ENCODE measurements at regions not wholly inside any gene's neighbourhood (a gene's known extent, or its start where the extent isn't known, plus 50 kb on each side); places are given as distances from the start of the nearest gene placed in this dataset.
"Not testable (repeated sequence)": the region's sequence is repeated elsewhere in the genome, so short reads cannot be mapped to it uniquely, and the experiment has no call there.

DNA sequence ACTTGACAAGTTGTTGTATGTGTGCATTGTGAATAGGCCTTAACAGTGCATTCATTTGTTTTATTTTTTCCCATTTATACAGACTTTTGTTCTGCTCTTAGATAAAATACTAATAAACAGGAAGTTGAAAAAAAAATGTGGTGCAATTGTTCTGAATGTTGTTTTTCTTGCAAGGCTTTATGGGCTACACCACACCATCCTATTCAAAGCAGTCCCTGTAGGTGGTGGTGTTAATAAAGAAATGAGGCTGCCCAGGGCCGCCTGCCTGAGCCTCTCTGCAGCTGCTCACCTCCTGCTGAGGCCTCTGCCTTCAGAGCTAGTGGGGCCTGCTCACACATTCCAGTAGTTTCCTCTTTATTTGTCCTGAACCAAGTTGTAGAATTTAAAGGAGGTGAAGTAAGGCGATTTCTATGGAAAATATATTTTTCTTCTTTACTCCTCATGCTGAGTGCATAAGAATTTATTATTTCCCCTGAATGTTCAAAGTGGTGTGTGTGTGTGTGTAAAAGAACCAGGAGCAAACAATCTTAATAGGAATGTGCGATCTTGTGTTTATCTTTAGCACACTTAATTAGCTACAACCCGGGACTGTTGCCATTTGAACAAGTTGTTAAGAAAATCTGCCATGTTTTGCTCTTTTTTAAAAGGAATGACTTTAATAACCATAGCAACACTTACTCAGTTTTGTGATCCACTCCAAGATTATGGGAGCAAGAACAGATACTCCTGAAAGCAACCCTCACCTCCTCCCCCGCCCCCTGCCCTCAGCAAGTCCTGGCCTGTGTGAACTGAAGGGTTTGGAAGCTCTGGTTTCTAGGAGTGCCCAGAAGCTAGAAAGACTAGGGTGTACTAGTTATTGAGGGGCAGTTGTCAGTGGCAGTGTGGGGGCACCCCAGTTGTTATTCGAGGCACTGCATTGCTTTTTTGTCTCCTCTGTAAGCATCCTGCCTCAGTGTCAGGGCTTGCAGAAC is 251.6 kb upstream of the PLGLB2 start:
- DNase-seq, result not testable (repeated sequence)

GRCh38 chr2:87497135-87497534 is 250.8 kb upstream of the PLGLB2 start:
- DNase-seq, result not testable (repeated sequence)

DNA sequence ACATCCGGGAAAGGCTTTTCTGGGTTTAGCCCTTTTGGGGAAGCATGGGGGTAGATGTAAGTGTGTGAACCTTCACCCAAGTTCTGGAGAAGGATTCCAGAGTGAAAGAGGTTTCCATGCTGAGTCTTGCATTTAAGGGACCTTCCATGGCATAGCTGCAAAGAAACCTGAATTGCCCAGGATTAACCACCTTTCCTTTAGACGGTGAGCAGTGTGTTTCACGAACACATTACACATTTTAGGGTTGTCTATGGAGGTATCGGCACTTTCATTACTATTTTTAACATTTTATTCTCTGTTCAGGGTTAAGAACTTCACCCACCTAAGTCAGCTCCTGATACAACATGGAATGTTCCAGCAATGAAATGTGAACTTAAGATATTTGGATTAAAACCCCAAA is 250.2 kb upstream of the PLGLB2 start:
- DNase-seq, result not testable (repeated sequence)

GRCh38 chr2:87498169-87498853 is 249.6 kb upstream of the PLGLB2 start:
- DNase-seq, result not testable (repeated sequence)

DNA sequence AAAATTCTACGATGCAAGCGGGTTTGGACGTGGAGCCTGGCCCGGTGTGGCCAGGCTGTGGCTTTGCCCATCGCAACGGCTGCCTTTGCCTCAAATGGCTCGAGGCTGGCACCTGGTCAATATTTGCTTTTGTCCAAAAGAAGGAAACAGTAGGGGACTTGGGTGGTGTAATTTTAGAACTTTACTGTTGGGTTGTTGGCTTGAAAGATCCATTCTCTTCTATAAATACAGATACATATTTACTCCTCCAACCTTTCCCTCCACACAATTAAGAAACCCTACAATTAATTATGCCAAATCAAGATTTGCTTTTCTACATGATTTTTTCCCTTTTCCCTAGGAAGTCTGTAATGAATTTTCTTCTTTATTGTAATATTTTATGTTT is 249.0 kb upstream of the PLGLB2 start:
- DNase-seq, result not testable (repeated sequence)

DNA sequence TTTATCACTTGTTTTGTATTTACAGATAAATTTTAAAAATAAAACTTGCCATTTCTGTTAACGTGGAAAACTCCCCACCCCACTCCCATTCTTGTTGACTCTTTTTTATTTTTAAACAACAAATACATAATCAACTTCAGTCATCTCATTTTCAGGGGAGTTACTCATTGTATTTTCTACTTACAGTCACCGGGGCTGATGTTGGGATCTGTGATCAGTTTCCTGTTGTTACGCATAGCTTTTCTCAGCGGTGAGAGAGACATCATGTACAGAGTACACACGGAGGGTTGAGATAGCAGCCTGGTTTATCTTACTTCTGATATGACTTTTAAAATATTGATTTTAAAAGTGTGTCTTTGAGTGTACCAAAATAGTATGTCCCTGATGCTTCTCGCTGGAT is 248.0 kb upstream of the PLGLB2 start:
- not testable (repeated sequence) for DNase-seq

- not testable (repeated sequence) for DNase-seq
These were observed 247.5 kb upstream of the PLGLB2 start for GRCh38 chr2:87500421-87500820.

DNA sequence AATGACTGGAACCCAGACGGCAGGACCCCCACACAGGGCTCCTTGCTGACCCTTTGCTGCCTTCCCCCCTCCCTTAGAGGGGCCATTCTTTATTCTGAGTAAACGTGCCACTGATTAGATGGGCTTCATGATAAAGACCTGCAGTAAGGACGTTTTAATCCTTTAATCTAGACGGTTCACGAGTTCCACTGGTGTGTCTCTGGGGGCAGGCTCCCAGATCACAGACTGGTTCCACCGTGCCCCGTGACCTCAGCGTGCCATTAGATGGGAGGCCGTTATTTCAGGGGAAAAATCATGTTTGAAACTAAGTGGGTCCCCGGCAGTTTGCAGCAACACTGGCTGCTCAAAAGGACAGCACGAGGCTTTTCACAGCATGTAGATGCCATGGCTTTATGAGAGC is 246.9 kb upstream of the PLGLB2 start:
- DNase-seq, result not testable (repeated sequence)

- DNase-seq, result not testable (repeated sequence)
These were observed 244.9 kb upstream of the PLGLB2 start for GRCh38 chr2:87502948-87503347.

GRCh38 chr2:87505239-87505638 is 242.6 kb upstream of the PLGLB2 start:
- DNase-seq, result not testable (repeated sequence)

GRCh38 chr2:87505909-87506308 is 242.0 kb upstream of the PLGLB2 start:
- not testable (repeated sequence) for DNase-seq

- DNase-seq, result not testable (repeated sequence)
These were observed 240.2 kb upstream of the PLGLB2 start for GRCh38 chr2:87507378-87508348.

- DNase-seq, result not testable (repeated sequence)
These were observed 236.6 kb upstream of the PLGLB2 start for GRCh38 chr2:87511195-87511778.

DNA sequence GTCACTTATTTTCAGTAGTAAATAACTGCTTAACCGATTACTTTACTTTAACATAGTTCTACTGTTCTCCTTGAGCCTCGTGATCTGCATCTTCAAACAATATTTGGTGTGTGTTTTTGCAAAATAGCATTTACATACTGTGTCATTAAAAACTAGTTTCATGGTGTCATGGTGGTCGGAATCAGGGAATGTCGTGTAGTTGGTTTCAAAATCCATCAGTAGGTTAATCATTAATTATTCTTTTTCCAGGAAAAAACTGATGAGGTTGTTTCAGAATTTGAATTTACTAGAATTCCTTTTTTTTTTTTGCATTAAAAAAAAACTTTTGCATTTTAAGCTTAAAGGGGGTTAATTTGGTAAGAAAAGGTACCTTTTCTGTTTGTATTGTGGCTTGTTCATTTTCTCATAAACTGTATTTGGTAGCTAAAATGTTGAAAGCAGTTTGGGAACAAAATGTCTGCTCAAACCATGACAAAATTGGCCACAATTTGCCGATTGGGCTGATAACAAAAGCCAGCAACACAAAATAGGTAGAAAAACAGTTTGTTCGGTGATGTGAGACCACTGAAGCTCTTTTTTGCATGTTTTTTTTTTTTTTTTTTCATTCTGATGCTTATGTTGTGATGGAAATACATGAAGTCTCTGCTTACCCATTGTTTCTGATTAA is 234.9 kb upstream of the PLGLB2 start:
- not testable (repeated sequence) for DNase-seq

GRCh38 chr2:87514034-87514433 is 233.9 kb upstream of the PLGLB2 start:
- not testable (repeated sequence) for DNase-seq

- DNase-seq, result not testable (repeated sequence)
These were observed 233.4 kb upstream of the PLGLB2 start for GRCh38 chr2:87514515-87514914.

GRCh38 chr2:87515226-87515625 is 232.7 kb upstream of the PLGLB2 start:
- not testable (repeated sequence) for DNase-seq

DNA sequence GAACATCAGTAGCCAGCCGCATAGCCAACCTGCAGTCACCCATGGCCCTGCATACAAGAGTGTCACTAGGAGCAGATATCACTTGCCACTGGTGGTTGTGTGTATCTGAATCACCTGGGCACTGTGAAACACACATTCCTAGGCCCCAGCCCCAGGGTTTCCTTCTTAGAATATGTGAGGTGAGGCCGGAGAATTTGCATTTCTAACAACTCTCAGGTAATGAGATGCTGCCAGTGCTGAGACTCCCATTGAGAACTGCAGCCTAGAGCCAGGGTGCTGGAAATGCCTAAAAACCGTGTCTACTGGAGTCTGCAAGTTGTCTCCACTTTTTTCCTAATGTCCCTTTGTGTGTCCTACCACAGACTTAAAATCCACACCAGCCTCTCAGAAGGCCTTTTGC is 232.0 kb upstream of the PLGLB2 start:
- DNase-seq, result not testable (repeated sequence)

DNA sequence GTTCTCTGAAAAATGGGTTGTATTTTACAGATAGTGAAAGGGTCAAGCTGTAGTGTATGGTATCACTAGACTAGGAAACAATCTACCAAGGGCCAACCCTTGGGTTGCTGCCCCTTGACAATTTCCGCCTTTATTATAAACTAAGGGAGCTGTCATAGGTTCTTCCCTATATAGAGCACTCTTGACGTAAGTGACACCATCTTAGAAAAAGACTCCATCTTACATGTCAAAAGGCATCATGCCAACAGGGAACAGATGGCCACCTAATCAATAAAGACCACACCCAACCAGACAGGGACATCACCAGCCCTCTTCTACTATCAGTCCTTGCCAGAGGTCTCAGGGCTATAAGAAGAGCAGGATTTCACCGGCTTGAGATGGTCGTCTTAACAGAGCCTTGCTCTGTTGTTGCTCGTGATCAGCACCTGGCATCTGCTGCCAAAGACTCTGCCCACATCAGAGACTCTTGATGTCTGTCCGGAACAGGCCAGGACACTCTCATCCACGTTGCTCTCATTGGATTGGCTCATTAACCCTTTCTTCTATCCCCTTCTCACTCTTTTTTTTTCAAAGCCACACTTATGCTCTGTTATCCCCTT is 231.4 kb upstream of the PLGLB2 start:
- DNase-seq, result not testable (repeated sequence)

GRCh38 chr2:87517438-87517837 is 230.4 kb upstream of the PLGLB2 start:
- DNase-seq, result not testable (repeated sequence)

- DNase-seq, result not testable (repeated sequence)
These were observed 229.8 kb upstream of the PLGLB2 start for GRCh38 chr2:87518066-87518465.
